Fibroblast of skin of abdomen (primary cell): ENCODE measurements at regions not wholly inside any gene's neighbourhood (a gene's known extent, or its start where the extent isn't known, plus 50 kb on each side); places are given as distances from the start of the nearest gene placed in this dataset.
A peak's percentile ranks its signal among the peaks of the same experiment; 100 is the strongest.

ENCODE experiments used
- DNase-seq: peaks from one replicate; pipeline ENCODE4 v3.0.0-alpha.2; 2013

DNA sequence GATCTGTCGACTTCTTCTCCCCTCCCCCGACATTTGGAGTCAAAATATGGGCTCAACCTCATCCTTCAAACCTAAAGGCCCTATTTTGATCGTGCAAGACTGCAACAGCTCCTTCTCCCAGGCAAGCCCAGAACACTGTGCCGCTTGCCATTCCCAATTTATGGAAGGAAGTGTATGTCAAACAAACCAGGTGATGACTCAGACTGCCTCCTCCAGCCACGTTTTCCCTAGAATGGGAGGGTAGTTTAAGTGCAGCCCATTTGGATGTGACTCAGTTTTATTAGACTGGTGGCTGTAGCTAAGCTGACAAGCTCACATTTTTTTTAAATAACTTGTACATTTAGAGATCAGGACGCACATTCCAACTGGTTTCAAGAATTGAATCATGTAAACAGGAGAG lies 570.4 kb upstream of the DIPK2B start:
- DNase-seq, result peak; percentile 96

DNA sequence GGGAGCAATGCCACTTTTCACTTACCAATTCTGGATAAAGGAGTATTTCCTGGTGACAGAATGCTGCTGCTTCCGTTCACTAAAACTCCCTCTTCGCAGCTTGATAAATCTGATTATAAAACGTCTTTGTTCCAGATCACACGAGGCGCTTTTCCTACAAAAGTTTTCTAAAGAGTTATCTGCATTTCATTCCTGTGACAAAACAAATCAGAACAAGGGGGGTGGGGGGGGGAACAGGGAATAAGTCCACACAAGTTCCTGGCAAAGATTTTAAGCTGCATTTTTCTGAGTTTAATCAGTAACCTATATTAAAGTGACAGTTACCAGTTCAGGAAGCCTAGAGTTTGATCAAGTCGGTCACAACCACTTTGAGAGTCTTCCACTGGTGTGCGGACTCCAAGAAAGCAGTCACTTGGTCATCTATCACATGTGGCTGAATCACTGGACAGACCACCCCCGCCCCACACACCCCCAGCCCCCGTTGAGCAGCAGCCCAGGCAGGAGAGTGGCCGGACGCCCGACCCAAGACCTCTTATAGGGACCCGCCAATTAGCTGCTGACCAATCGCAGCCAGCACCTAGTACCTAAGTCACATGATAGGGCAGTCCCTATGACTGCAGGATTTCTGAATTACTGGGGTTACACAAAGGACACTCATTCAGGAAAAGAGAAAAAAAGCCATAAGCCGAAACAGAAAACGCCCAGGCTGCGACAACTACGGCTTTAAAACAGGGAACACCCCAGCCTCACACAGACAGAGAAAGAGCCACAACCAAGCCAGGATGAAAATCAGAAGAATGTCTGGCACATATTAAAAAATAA lies 569.3 kb upstream of the DIPK2B start:
- DNase-seq, result peak; percentile 90

DNA sequence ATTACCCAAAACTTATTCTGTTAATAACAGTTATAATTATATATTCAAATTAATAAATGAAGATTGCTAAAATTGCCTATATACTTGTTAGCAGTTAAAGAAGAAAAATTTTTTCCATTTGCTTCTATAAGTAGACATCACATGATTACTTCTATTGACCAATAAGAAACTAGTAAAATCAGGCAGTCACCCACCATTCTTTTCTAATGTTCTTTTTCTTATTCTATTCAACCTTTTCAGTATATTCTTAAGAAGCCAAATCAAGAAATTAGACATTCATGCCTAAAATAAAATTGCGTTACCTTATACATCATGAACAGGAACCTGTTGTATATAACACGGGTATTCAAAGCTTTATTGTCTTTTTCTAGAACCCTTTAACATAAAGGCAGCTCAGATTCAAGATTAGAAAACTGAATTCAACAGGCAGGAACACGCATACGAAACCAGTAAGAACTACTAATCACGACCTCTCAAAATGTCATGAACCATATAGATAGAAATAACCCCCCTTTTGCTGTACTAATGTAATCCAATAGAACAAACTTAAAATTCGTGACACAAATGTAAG lies 568.1 kb upstream of the DIPK2B start:
- no peak for DNase-seq

DNA sequence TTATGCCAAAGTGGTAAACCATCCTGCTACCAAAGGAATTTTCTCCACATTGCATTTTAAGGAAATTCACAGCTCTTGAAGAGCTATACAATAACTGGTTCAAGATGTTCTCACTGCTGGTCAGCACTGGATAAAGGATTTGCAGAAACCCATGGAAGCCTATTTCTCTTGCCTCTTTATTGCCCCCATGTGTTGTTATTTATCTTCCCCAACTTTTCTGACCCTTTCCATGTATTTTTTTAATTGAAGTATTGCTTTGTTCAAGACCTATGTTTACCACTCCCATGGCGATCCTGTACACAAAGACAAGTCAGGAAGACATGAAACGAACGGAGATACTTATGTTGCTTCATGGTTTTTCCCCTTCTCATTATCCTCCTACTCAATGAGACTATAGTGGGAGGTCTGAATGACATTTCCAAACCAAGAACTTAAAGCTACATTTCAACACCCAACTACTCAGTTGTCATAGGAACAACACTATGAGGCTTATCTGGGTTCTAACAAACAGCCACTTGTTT lies 566.4 kb upstream of the DIPK2B start:
- peak; percentile 57 for DNase-seq

DNA sequence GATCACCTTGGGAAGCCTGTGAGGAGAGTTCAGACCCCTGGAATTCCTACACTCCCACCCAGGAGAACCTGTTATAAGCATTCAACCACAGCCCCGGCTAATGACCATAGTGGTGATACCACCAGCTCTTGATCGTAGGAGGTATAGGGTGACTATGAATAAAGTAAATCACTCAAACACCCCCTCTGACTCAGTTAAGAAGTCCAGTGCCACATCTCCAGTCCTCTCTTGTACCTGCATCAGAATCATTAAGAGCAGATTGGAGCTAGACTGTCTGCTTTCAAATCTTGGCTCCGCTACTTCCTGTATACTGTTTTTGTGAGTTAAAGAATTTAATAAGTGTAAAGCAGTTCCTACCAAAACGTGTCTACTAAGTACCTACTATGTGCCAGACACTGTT lies 565.1 kb upstream of the DIPK2B start:
- no peak for DNase-seq

DNA sequence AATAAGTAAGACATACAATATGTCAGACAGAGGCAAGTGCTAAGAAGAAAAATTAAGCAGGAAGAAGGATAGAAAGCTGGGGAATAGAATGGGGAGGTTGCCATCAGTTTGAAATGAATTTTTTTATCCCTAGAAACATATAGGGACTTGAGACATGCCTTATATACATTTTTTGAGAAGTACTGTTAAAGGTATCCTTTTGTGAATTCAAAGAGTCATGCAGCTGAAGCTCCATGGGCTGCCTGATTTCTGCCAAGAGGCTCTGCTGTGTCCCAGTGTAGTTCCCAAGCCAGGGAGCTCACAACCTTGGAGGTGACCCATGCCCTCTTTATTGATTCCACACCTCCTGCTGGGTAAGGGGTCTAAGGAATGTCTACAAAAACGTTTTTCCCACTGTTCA lies 564.6 kb upstream of the DIPK2B start:
- DNase-seq, result no peak

DNA sequence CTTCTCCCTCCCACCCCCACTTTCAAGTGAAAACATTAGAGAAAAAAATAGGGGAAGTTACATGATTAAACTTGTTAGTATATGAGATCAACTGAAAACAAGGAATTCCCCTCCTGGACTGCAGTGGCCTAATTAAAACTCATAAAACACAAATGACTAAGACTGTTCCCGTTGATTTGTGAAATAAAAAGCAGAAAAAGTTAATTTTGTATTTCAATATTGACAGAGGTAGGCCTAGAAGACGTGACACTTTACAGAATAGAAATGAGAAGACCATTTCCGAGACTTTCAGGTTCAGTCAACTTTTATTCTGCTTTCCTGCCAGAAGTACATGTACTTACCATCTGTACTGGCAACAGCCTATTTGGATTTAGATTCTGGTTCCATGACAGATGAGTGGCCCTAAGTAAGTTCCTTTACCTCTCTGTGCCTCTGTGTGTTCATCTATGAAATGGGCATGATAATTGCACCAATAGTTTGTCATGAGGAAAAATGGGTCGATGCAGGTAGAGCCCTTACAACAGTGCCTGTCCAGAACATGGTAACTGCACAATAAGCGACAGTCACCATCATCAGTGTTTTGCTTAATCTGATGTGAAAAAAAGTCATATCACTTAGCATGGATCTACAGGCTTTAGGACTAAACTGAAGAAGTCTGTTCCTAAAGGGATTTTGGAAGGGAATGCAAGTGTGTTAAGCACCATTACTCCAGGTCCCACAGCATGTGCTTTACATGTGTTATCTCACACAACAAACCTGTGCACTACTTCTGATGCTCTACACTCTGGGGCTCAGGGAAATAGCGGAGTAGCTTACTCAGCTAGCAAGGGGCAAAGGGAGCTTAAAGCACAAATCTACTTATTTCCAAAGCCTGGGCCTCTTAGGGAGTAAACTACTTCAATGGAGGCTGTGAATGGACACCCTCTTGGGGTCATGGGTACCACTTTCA lies 562.3 kb upstream of the DIPK2B start:
- DNase-seq, result no peak

DNA sequence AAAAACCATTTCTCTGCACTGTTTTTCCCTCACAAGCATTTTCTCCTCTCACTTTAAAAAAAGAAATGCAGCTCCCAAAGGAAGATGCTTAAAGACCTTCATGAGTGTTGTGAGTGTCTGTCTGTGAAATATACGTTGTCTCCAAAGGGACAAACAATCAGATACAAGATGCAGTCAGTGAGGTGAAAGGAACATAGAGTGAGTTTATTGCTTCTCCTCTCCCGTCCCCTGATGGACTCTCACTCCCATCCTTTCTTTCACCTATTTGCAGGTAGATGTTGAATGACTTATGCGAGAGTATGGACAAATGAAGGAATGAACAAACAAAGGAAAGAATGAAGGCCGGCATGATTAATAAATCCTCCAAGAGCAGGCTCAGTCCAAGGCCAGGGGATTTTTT lies 561.2 kb upstream of the DIPK2B start:
- DNase-seq, result no peak

DNA sequence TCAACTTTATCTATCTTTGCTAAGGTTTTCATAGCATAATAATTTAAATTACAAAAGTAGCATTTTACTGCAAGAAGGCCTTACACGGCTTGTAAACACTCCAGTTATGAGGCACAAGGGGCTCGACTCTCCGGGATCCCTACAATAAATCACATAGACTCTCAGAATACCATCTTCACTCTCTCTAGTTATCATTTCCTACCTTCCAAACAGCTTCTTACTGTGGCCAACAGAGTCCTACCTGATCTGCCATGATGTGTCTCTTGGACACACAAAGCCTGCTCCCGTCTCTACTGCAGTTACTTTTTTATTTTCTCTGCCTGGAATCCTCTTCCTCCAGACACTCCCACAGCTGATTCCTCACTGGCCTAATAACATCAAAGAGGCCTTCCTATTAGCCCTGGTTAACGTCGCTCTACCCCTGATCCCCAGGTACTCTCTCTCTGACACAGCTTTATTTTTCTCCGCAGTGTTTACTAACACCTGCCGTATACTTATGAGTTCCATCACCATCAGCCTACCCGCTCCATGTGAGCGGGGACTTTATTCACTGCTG lies 559.6 kb upstream of the DIPK2B start:
- DNase-seq, result no peak

DNA sequence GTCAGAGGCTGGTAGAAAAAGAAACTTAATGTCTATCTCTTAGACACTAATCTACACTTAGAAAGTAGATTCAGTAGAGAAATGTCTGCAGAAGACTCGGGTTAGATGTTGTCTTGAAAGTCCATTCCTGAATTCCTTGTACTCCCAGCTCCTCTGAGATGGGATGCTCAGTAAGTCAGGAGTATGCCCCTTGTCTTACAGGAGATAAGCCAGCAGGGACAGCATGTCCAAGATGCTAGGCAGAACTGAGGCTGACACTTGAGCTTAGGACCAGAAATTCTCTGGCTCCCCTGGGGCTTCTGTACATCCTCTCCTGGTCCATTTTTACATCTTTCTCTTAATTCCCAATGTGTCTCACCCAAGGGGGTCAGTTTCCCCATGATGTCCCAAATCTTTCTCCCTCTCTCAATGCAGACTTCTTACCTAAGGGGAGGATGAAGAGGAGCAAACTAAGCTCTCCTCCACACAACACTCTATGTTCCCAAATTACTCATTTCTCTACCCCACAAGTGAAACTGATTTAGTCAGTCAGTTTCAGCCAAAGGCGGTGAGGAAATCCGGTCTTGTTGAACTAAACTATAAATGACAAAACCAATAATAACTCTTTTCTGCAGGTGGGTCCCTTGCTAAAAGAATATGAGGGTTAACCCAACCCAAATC lies 558.2 kb upstream of the DIPK2B start:
- DNase-seq, result peak; percentile 52

DNA sequence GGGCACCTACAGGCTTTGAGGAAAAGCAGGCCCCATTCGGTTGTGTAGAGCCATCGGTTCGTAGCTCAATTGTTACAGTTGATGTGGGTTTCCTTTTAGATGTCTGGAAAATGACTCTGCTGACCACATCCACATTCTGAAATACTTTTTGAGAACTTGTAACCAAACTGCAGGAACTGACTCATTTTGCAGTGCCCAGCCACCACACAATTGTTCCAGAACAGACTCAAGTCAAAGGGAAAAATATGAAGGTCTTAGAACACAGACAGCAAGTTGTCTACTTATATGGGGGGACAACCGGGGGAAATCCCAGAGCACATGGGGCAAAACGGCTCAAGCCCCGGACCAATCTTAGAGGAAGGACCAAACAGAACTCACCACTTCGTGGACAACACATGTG lies 557.6 kb upstream of the DIPK2B start:
- DNase-seq, result peak; percentile 91

DNA sequence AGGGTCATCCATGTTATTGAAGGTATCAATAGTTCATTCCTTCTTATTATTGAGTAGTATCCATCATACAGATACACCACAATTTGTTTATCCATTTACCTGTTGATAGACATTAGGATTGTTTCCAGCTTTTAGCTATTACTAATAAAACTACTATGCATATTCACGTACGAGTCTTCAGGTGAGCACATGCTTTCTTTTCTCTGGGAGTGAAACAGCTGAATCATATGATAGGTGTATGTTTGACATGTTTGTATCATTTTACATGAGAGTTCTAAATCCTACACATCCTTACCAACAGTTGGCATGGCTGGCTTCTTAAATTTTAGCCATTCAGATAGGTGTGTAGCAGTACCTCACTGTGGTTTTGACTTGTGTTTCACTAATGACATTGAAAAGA lies 556.6 kb upstream of the DIPK2B start:
- no peak for DNase-seq

DNA sequence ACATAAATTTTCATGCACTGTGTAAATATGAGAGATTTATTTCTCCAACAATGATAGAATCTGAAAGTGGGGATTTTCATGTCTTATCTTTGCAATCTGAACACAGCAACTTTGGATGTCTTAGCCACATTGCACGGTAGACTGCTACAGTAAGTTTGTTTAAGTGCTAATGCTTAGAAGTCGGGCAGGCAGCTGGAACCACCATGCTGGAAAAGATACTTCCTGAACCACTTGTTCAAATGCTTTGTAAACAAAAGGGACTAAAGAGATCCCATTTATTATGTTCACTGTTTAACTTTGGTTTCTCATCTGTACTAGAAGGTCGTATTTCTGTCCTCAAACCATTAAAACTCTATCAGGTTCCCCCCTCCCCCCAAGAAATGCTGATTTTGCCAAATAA lies 555.9 kb upstream of the DIPK2B start:
- DNase-seq, result no peak

DNA sequence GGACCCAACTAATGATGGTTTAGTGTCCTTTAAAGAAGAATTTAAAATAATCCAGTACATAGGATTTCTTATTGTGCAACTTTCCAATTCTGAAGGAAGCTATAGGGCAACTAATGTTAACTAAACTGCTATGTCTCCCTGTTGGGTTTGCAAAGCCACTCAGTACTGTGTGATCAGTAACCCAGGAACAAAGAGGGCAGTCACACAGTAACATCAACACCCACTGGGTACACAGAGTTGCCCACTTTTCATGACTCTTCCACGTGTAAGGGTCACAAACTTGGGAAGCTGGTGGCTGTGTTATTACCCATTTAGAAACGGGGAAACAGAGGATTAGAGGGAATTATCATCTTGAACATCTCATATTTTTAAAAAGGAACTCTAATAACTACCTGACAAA lies 555.0 kb upstream of the DIPK2B start:
- no peak for DNase-seq

DNA sequence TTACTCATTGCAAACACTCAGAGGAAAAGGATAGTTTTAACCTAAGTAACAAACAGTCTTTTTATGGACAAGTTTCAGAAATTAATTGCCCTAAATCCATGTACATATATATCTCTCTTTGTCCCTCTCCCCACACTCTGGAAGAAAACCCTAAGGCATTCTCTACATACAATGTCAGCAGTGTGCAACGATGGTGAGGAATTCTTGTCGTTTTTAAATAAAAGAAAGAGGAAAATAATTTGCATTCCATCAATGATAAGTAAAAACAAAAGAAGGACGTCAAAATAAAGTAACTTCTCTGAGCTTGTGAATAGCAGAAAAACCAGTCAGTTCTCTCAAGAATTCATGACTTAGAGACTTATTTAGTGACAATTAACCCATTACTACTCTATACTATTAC lies 550.5 kb upstream of the DIPK2B start:
- DNase-seq, result no peak

DNA sequence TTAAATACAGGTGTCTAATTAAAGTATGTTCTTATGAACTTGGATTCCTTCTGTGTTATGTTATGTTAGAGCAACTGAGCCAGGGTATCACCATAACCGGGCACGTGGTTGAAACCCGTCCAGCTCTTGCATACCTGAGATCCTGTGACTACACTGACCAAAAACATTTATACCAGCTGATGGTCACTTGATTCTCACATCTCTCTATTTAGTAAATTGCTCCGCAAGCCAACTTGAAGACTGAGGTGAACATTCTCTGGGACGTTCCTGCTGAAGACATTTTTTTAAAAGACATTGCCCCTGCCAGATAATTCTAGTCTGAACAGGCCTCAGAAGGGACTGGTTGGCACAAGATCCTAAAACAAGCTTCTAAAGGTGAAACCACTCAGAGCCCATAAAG lies 550.0 kb upstream of the DIPK2B start:
- no peak for DNase-seq

DNA sequence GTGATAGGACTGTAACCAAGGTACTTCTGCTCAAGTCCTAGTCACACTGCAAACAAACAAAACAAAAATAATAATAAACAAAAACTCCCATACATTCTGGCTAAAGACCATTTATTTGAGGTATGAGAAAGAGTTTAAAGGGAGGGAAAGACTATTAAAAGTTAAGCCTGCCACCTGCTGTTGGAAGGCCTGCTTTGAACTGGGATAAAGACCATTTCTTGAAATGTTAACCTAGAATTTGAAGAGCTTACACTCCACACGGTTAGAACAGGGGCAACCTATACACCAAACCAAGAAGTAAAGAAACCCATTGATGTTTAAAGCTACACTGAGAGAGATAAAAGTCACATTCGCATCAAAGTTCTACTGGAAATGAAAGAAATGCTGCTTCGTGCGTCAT lies 548.7 kb upstream of the DIPK2B start:
- no peak for DNase-seq

DNA sequence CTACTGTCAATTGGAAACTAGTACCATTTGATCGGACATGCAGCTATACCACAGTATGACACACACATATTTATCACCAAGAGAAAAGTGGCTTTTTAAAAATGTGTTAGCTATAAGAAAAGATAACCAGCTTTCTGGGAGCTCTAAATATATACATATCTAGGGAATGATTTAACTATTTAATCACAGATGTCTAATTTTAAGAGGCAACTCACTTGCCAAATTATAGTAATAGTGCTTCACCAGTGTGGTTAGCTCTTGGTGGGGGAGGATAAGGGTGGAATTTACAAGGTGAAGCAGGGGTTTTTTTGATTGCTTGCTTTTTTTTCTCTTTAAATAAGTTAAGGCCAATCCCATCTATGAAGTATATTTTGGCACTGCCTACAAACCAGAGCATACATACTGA lies 547.7 kb upstream of the DIPK2B start:
- DNase-seq, result no peak

DNA sequence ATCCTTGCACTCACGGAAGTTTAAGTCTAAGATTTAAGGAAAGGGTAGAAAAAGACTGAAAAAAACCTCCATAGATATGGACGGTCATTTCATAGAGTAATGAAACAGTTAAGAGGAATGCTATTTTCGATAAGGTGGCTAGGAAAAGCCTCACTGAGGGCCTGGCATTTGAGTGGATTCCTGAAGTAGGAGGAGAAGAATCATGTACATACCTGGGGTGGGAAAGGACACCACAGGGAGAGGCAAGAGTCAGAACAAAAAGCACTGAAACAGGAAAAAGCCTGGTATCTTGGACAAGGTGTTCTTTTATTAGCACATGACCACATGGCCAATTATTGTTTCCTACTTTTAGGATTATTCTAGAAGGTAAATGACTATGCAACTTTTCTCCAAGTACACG lies 547.2 kb upstream of the DIPK2B start:
- DNase-seq, result no peak

DNA sequence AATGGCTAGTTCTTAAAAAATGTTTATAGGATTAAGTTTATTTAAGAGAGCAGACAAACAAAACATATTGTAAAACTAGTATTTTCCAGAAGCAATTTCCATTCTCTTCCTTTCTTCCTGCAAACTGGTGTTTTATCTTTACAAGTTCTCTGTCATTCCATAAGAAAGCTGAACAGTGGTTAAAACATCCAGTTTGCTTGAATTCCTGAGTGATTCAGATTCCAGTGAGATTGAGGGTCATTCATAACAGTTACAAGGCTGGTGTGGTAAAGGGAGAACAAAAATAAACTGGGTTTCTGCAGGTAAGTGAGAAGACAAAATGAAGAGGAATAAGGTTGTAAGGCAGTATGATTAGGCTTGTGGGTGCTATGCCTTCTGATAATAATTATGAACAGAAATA lies 544.8 kb upstream of the DIPK2B start:
- no peak for DNase-seq

DNA sequence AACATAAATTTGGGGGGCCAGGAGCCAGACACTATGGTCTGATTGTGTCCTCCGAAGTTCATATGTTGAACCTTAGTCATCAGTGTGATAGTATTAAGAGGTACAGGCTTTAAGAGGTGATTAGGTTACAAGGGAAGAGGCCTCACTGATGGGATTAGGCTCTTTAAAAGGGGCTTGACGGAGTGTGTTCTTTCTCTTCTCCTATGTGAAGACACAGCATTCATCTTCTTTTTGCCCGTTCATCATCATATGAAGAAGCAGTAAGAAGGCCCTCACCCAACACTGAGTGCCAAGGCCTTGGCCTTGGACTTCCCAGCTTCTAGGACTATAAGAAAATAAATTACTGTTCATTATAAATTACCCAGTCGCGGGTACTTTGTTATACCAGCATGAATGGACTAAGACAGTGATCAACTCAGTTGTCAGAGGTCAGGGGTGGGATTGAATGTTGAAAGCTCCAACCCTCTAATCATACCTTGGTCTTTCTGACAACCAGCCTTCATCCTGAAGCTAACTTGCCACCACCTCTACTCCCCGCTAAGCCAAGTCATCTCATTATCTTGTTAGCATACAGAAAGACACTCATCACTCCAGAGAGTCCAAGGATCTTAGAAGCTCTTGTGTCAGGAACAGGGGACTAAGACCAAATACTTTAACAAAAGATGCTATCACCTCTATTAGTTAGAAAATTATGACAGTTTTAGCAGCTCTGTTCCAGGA lies 543.4 kb upstream of the DIPK2B start:
- DNase-seq, result no peak

DNA sequence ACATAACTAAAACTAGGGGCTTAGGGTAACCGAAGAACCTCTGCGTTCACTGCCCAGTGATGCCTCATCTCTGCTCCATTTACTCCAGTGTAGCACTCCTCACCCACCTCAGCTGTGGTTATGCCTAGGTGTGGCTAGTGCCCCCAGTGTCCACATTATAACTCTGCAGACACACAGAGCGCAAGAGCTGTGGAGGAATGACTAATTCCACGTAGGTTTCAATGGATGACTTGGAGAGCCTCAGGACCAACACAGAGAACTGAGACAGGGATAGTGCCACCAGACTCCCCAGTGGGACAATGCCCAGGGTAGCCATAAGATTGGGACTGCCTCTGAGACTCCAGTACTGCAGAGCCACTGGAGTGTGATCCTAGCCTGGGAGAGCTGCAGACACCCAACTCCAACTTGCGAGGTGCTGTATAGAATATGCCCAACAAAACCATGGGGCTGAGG lies 542.4 kb upstream of the DIPK2B start:
- DNase-seq, result peak; percentile 74
